ENCODE measurements at regions not wholly inside any gene's neighbourhood (a gene's known extent, or its start where the extent isn't known, plus 50 kb on each side); places are given as distances from the start of the nearest gene placed in this dataset.
"Not testable (repeated sequence)": the region's sequence is repeated elsewhere in the genome, so short reads cannot be mapped to it uniquely, and the experiment has no call there.

DNA sequence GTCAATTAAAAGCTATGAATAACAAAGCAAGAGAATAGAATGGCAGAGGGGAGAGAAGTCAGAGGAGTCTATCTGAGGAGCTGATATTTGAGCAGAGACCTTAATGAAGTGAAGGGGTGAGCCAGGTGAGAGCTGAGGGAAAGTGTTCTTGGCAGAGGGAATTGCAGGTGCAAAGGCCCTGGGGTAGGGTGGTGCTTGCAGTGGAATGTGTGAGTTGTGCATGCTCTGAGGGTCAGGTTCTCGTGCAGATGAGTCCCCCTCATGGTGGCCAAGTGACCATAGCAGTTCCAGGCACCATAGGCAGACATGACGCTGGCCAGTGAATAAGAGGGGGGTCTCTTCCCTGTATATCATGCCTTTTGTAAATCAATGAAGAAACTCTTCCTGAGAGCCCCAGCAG is 58.9 kb upstream of the ALX4 start:
- no peak overlapping the region for H3K27ac ChIP-seq

DNA sequence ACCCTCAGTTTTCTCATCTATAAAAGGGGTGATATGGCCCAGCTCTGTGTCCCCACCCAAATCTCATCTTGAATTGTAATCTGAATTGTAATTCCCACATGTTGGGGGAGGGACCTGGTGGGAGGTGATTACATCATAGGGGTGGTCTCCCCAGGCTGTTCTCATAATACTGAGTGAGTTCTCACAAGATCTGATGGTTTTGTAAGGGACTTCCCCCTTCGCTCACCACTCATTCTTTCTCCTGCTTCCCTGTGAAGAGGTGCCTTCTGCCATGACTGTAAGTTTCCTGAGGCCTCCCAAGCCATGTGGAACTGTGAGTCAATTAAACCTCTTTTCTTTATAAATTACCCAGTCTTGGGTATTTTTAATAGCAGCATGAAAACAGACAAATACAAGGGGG is 61.1 kb upstream of the ALX4 start:
- not testable (repeated sequence) for H3K27ac ChIP-seq

More for the DNA sequence above, 58.9 kb upstream of the ALX4 start:
- no peak for TF ChIP-seq ZFX (IDR thresholded peaks at IDR 0.05)
- TF ChIP-seq, protein P1, sequence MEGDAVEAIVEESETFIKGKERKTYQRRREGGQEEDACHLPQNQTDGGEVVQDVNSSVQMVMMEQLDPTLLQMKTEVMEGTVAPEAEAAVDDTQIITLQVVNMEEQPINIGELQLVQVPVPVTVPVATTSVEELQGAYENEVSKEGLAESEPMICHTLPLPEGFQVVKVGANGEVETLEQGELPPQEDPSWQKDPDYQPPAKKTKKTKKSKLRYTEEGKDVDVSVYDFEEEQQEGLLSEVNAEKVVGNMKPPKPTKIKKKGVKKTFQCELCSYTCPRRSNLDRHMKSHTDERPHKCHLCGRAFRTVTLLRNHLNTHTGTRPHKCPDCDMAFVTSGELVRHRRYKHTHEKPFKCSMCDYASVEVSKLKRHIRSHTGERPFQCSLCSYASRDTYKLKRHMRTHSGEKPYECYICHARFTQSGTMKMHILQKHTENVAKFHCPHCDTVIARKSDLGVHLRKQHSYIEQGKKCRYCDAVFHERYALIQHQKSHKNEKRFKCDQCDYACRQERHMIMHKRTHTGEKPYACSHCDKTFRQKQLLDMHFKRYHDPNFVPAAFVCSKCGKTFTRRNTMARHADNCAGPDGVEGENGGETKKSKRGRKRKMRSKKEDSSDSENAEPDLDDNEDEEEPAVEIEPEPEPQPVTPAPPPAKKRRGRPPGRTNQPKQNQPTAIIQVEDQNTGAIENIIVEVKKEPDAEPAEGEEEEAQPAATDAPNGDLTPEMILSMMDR (conservative IDR thresholded peaks at IDR 0.05), result no peak

DNA sequence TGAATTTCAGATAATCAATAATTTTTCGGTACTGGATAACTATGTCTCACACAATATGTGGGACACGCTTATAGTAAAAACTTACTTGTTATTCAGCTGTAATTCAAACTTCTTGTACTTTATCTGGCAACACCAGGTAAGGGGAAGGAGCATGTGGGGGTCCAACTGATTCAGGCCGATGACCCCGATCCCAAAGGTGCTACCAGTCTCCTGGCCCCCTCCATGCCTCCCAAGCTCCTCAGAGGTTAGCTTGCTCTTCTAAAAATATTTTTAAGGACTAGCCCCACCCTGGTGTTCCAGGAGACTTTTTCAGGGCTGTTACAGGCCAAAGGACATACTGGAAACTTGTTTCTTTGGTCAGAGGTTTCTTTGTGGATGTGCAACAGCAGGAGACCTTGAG is 61.8 kb upstream of the ALX4 start:
- H3K27ac ChIP-seq, result no peak overlapping the region
- TF ChIP-seq, protein P1 (conservative IDR thresholded peaks at IDR 0.05), result no peak
- TF ChIP-seq ZFX (IDR thresholded peaks at IDR 0.05), result no peak

DNA sequence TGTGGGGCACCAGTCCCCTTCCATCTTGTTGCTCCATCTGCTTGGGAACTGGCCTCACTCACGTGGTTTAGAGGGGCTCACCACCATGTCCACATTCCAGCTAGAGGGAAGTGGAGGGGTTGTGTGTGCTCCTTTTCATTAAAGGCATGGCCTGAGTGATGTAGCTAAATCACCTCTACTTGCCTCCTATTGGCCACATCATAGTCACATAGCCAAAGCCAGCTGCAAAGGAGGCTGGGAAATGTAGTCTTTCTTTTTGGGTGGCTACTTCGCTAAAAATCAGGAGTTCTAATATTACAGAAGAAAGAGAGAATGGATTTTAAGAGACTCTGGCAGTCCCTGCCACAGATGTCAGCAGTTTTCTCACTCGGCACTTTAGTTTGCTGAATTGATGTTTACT is 63.0 kb upstream of the ALX4 start:
- no peak overlapping the region for H3K27ac ChIP-seq

DNA sequence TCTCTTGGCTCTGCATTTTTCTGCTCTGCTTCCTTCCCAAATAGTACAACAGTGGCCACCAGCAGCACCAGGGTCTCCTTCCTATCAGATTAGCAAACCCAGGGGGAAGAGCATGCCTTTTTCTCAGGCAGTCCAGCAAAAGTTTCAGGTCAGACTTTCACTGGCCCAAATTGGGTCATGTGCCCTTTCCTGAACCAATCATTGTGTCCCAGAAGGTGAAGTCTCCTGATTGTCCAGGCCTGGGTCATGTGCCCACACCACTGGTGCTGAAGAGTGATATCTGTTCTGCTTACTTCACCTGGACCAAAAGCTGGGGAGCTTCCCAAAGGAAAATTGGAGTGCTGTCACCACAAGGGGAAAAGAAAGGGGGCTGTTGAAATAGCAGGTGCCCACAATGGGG is 64.1 kb upstream of the ALX4 start:
- TF ChIP-seq, protein P1 (conservative IDR thresholded peaks at IDR 0.05), result no peak
- H3K27ac ChIP-seq, result no peak overlapping the region

More for the DNA sequence above, 63.0 kb upstream of the ALX4 start:
- TF ChIP-seq, protein P1 (conservative IDR thresholded peaks at IDR 0.05), result no peak
- no peak for TF ChIP-seq ZFX (IDR thresholded peaks at IDR 0.05)

DNA sequence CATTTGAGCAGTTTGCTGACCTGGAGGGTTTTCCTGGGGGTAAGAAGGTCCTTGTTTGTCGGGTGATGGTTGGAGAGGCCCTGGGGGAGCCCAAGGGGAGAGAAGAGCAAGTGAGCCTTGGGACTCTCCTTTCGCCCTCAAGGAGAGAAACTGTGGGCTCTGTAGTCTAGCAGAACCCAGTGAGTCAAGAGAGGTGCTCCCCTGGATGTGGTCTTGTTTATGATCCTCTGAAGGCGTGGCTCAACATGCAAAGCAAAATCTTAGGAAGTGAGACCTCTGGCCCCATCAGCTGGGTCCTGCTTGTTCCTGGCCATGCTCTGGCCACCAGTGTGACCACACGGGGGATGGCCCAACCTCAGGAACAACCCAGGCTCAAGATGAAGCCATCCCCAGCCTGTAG is 66.5 kb upstream of the ALX4 start:
- H3K27ac ChIP-seq, result no peak overlapping the region
- TF ChIP-seq, protein P1 (conservative IDR thresholded peaks at IDR 0.05), result no peak
- no peak for TF ChIP-seq ZFX (IDR thresholded peaks at IDR 0.05)

DNA sequence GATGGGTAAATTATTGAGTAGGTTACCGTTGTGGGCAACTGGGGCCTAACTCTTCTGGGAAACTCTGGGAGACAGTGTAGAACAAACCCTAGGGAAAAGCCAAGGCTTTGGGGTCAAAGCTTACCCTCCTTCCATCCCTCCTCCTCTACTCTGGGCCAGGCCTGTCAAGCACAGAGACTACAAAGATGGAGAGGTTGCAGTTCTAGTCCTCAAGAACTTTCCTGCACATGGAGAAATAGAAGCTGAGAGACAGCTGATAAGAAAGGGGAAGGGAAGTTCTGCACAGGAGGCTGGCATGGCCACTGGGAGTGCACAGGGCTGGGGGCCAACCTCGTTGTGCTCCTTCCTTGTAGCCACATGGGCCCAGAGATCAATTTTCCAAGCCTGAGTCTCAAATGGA is 67.2 kb upstream of the ALX4 start:
- no peak overlapping the region for H3K27ac ChIP-seq
- TF ChIP-seq, protein P1 (conservative IDR thresholded peaks at IDR 0.05), result no peak
- TF ChIP-seq ZFX (IDR thresholded peaks at IDR 0.05), result no peak

DNA sequence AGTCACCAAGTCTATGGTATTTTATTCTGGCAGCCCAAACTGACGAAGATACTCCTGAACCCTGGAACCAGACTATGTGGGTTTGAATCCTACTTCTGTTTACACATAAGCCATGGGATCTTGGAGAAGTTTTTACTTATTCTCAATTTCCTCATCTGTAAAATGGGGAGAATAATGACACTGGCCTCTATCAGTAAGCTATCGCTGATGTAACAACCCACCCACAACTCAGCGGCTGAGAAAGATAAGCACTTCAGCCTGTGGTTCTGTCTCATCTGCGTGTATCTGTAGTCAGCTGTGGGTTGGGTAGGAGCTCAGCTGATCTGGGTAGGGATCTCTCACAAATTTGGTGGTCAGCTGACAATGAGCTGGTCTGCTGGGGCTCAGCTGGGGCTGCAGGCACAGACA is 68.0 kb upstream of the ALX4 start:
- H3K27ac ChIP-seq, result no peak overlapping the region
- no peak for TF ChIP-seq ZFX (IDR thresholded peaks at IDR 0.05)
- TF ChIP-seq, protein P1 (conservative IDR thresholded peaks at IDR 0.05), result no peak

Measured in C4-2B (cell line).